ENCODE measurements at regions not wholly inside any gene's neighbourhood (a gene's known extent, or its start where the extent isn't known, plus 50 kb on each side); places are given as distances from the start of the nearest gene placed in this dataset.

DNA sequence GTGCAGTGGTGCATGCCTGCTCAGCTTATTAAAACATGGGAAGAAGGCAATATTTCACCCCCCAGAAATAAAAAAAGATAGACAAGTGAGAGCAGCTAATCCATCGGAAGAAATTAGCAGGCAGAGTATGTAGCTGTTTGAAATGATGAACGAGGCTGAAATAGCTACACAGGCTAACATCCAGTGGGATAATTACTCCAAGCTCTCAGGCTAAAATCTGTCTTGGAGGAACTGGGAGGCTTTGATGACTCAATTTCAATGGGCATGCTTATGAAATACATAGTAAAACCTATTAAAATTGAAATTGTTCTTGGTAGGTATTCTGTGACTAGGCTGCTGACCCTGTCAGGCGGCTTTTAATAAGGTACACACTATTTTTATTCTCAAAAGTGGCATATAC lies 84.1 kb upstream of the RRP15 start:
- Mint-ChIP-seq H3K36me3 (ENCODE audit: insufficient read depth) (no peaks in the 10 kb centered on the region), H3K4me3 (no peak overlapping the region), H3K4me1 (ENCODE audit: low read depth in 2 of 2) (no peaks in the 10 kb centered on the region), H3K9me3 (peaks cover 0 to 9% of the 10 kb centered on the region in 2 donors), H3K27ac (no peak overlapping the region), H3K27me3 (no peaks in the 10 kb centered on the region)
- DNase-seq (no peak), ATAC-seq (replicated peaks) (no peak)

DNA sequence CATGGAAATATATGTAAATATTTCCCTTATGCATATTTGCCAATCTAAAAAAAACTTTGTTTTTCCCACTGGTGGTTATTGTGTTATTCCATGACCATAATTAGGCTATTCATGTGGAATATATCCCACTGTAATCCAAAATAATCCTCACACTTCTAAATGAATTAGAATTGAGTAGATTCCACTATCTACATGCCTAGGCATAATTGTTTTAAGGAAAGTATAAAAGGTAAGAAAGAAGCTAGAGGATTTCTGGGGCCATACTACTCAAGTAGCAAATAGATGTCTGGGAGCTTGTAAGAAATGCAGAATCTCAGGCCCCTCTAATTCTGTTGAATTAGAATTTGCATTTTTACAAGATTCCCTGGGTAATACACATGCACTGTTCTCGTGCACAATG lies 83.5 kb upstream of the RRP15 start:
- Mint-ChIP-seq H3K9me3 (peaks cover 0 to 9% of the 10 kb centered on the region in 2 donors), H3K4me1 (ENCODE audit: low read depth in 2 of 2) (no peaks in the 10 kb centered on the region), H3K4me3 (no peak overlapping the region), H3K27ac (no peak overlapping the region), H3K27me3 (no peaks in the 10 kb centered on the region), H3K36me3 (ENCODE audit: insufficient read depth) (no peaks in the 10 kb centered on the region)
- DNase-seq (no peak), ATAC-seq (replicated peaks) (no peak)

DNA sequence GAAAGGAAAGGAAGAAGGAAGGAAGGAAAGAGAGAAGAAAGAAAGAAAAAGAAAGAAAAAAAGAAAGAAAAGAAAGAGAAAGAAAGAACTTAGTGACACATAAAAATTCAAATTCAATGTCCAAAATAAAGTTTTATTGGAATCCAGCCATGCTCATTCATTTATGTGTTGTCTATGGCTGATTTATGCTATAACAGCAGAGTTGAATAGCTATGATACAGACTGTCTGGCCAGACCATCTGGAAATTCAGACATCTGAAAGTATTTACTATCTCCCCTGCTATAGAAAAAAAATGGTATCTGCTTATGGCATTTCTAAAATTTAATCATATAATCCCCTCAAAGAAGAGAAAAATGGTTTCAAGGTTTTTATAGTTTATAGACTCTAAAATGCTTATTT lies 79.4 kb upstream of the RRP15 start:
- peaks cover 0 to 9% of the 10 kb centered on the region in 2 donors for H3K9me3 Mint-ChIP-seq
- no peaks in the 10 kb centered on the region for H3K4me1 Mint-ChIP-seq (ENCODE audit: low read depth in 2 of 2)
- DNase-seq (no peak), ATAC-seq (replicated peaks) (no peak)
- H3K27ac Mint-ChIP-seq, result no peak overlapping the region
- no peak overlapping the region for H3K4me3 Mint-ChIP-seq
- no peaks in the 10 kb centered on the region for H3K27me3 Mint-ChIP-seq
- H3K36me3 Mint-ChIP-seq (ENCODE audit: insufficient read depth), result no peaks in the 10 kb centered on the region

DNA sequence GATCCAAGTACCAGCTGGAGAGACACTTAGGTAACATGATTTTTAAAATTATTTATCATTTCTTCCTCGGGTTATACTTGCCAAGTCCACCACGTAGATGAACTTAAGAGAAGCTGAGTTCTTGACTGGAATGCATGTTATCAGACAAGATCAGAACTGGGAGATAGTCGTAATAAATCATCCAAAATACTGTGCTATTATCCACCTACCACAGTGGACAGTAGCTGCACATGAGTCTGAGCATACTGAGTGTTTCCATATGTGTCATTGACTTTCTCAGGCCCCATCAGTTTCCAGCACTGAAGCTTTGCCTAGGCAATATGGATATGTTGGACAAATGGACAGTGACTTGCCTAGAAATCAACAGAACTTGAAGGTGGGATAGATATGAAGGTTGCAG lies 77.9 kb upstream of the RRP15 start:
- Mint-ChIP-seq H3K36me3 (ENCODE audit: insufficient read depth) (no peaks in the 10 kb centered on the region), H3K4me3 (no peak overlapping the region), H3K27me3 (no peaks in the 10 kb centered on the region), H3K9me3 (peaks cover 0 to 9% of the 10 kb centered on the region in 2 donors), H3K27ac (no peak overlapping the region), H3K4me1 (ENCODE audit: low read depth in 2 of 2) (no peaks in the 10 kb centered on the region)
- DNase-seq, result no peak
- ATAC-seq (replicated peaks), result no peak

DNA sequence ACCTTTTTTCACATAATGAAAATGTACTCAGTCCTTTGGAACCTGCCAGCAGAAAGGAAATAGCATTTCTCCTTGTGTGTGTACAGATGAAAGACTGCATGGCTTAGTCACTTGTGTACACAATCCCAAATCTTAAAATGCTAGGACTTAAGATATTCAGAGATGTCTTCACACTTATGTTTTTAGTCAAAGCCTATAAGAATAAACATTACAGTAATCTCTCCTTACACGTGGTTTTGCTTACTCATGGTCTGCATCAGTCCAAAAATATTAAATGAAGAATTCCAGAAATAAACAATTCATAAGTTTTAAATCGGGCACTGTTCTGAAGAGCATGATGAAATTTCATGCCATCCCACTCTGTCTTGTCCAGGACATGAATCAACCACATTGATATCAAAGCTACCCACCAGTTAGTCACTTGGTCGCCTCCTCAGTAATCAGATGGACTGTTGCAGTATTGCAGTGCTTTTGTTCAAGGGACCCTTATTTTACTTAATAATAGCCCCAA lies 75.7 kb upstream of the RRP15 start:
- H3K27ac Mint-ChIP-seq, result no peak overlapping the region
- no peak for DNase-seq
- H3K27me3 Mint-ChIP-seq, result peaks cover 8 to 11% of the 10 kb centered on the region in 2 donors
- H3K4me3 Mint-ChIP-seq, result no peak overlapping the region
- H3K36me3 Mint-ChIP-seq (ENCODE audit: insufficient read depth), result no peaks in the 10 kb centered on the region
- no peaks in the 10 kb centered on the region for H3K4me1 Mint-ChIP-seq (ENCODE audit: low read depth in 2 of 2)
- no peak for ATAC-seq (replicated peaks)
- H3K9me3 Mint-ChIP-seq, result peaks cover 0 to under 1% of the 10 kb centered on the region in 2 donors

DNA sequence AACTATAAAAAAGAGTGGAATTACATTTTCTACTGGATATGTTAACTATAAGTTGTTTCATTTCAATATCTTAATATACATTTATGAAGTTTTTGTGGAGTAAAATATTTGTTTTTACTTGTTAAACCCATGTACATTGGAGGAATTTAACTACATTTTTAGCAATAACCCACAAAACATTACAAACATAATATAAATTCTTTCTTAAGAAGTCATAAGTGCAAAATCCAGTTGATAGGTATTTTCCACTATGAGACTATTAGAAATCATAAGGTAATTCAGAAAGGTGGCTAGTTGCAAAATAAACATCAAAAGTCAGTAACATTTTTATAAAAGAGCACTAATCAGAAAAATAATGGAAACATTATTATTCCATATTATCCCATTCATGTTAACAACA lies 73.9 kb upstream of the RRP15 start:
- no peak for DNase-seq
- ATAC-seq (replicated peaks), result no peak
- Mint-ChIP-seq H3K27me3 (peaks cover 14 to 15% of the 10 kb centered on the region in 2 donors), H3K27ac (no peak overlapping the region), H3K36me3 (ENCODE audit: insufficient read depth) (no peaks in the 10 kb centered on the region), H3K4me3 (no peak overlapping the region), H3K4me1 (ENCODE audit: low read depth in 2 of 2) (no peaks in the 10 kb centered on the region), H3K9me3 (peaks cover 0 to 2% of the 10 kb centered on the region in 2 donors)

DNA sequence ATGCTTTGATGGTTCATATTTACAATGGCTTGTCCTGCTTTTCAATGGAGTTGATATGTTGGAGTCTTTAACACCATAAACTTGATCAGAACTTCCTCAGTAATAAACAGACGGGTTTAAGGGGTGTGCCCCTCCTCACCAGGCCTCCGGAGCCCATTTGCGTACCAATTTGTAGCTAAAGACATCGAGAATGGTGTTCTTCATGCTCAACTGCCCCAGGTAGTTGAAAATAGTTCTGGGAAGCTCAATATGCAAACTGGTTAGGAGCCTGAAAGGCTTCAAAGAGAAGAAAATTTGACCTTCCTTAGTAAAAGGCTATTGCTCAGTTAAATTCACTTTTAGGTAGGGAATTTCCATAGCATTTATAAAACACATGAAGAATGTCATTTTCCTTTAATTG lies 68.1 kb upstream of the RRP15 start:
- Mint-ChIP-seq H3K27ac (no peak overlapping the region), H3K27me3 (peaks cover 21 to 27% of the 10 kb centered on the region in 2 donors), H3K4me3 (no peak overlapping the region), H3K4me1 (ENCODE audit: low read depth in 2 of 2) (no peaks in the 10 kb centered on the region), H3K36me3 (ENCODE audit: insufficient read depth) (peaks cover 3% of the 10 kb centered on the region), H3K9me3 (peaks cover 0 to 2% of the 10 kb centered on the region in 2 donors)
- DNase-seq, result no peak
- ATAC-seq (replicated peaks), result no peak

DNA sequence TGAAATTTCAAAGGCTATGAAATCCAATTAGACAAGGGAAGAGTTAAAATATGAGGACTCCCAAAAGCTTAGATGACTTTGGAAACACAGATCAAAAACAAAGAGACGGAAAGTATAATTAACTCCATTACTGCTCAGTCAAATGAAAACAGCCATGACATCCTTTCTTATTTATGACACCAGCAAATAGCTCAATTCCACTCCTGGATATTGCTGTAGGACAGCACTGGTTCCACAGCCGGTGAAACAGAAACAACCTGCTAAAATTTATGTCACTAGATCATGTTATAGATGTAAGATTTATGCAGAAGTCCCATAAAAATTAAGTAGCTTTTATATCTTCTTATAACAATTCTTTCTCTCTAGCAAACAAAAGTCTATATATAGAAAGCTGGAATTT lies 65.6 kb upstream of the RRP15 start:
- Mint-ChIP-seq H3K36me3 (ENCODE audit: insufficient read depth) (peaks cover 3% of the 10 kb centered on the region), H3K27ac (no peak overlapping the region), H3K9me3 (peaks cover 0 to 2% of the 10 kb centered on the region in 2 donors), H3K4me3 (no peak overlapping the region), H3K4me1 (ENCODE audit: low read depth in 2 of 2) (no peaks in the 10 kb centered on the region), H3K27me3 (peaks cover 12 to 15% of the 10 kb centered on the region in 2 donors)
- DNase-seq (no peak), ATAC-seq (replicated peaks) (no peak)

DNA sequence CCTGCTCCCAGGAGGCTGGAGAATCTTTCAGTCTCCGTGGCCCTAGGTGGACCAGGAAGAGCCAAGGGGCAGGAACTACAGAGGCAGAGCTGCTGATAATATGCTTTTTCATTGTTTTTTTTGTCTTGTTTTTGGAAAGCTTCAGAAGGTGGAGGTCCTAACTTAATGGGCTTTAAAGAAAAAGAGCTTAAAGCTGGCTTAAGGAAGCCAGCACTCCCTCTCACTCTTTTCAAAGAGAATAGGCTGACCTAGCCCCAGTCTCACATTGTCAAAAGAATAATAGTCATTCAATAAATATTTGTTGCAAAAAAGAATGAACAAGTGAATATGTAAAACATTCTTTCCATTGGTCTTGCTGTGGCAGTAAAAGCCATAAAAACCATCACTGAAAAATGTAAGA lies 61.0 kb upstream of the RRP15 start:
- Mint-ChIP-seq H3K4me1 (ENCODE audit: low read depth in 2 of 2) (no peaks in the 10 kb centered on the region), H3K9me3 (no peaks in the 10 kb centered on the region), H3K27ac (no peak overlapping the region), H3K27me3 (no peaks in the 10 kb centered on the region), H3K36me3 (ENCODE audit: insufficient read depth) (no peaks in the 10 kb centered on the region), H3K4me3 (no peak overlapping the region)
- DNase-seq, result no peak
- ATAC-seq (replicated peaks), result no peak

DNA sequence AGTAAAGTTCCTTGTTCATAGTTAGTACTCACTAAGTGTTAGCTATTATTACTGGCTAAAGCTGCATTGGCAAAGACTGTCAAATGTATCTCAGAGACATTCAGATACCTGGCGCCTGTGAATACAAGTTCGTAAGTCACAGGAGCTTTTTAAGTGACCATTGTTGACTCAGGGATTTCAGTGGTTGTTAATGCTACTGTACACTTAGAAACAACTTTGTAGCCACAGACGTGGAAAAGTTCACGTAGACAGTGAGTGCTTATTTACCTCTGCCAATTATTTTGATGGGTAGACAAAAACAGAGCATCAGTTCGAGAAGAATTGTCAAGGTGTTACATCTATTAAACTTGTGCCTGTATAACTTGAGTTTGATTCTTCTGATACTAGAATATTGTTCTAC lies 59.1 kb upstream of the RRP15 start:
- Mint-ChIP-seq H3K4me1 (ENCODE audit: low read depth in 2 of 2) (no peaks in the 10 kb centered on the region), H3K36me3 (ENCODE audit: insufficient read depth) (no peaks in the 10 kb centered on the region), H3K4me3 (no peak overlapping the region), H3K27me3 (no peaks in the 10 kb centered on the region), H3K9me3 (no peaks in the 10 kb centered on the region), H3K27ac (no peak overlapping the region)
- DNase-seq, result no peak
- ATAC-seq (replicated peaks), result no peak

Data from effector memory CD8-positive, alpha-beta T cell (primary cell).